ENCODE measurements at regions not wholly inside any gene's neighbourhood (a gene's known extent, or its start where the extent isn't known, plus 50 kb on each side); places are given as distances from the start of the nearest gene placed in this dataset.

- TF ChIP-seq EZH2 (IDR thresholded peaks at IDR 0.05; ENCODE audit: low read depth, low read length, severe bottlenecking) (no peak), ATF3 (IDR thresholded peaks at IDR 0.05; ENCODE audit: insufficient read depth, low read depth, low read length) (no peak), KDM4A (IDR thresholded peaks at IDR 0.05; ENCODE audit: low read depth, low read length, severe bottlenecking) (no peak), POLR2AphosphoS5 (IDR thresholded peaks at IDR 0.05; ENCODE audit: low read depth, low read length) (no peak), CREB1 (IDR thresholded peaks at IDR 0.05) (no peak)
Observed at GRCh38 chr11:112506852-112507251, 246.2 kb upstream of the PLET1 start (continued).

Measured in H1 (cell line).